GM21447 (cell line): ENCODE measurements at regions not wholly inside any gene's neighbourhood (a gene's known extent, or its start where the extent isn't known, plus 50 kb on each side); places are given as distances from the start of the nearest gene placed in this dataset.
"Not testable (repeated sequence)": the region's sequence is repeated elsewhere in the genome, so short reads cannot be mapped to it uniquely, and the experiment has no call there.

Source experiments
- ATAC-seq: cut with Tn5 transposase; IDR thresholded peaks from one replicate; pipeline ENCODE4 v1.9.1; 2021; ENCODE audit not compliant: unreplicated experiment

GRCh38 chrX:131595120-131595519 lies 51.2 kb downstream of the OR13H1 start:
- no peak for ATAC-seq

- ATAC-seq = no peak
Measured at GRCh38 chrX:131607792-131608369, 64.0 kb downstream of the OR13H1 start.

GRCh38 chrX:131609480-131609879 lies 65.6 kb downstream of the OR13H1 start:
- ATAC-seq = no peak

- no peak for ATAC-seq
Measured at GRCh38 chrX:131613260-131613659, 69.4 kb downstream of the OR13H1 start.

GRCh38 chrX:131614241-131614640 lies 70.4 kb downstream of the OR13H1 start:
- no peak for ATAC-seq

GRCh38 chrX:131617182-131617581 lies 73.3 kb downstream of the OR13H1 start:
- ATAC-seq = no peak

GRCh38 chrX:131621650-131622049 lies 77.8 kb downstream of the OR13H1 start:
- no peak for ATAC-seq

- ATAC-seq = no peak
Measured at GRCh38 chrX:131626681-131627296, 82.9 kb downstream of the OR13H1 start.

GRCh38 chrX:131630534-131630933 lies 86.7 kb downstream of the OR13H1 start:
- no peak for ATAC-seq

GRCh38 chrX:131633285-131633917 lies 89.5 kb downstream of the OR13H1 start:
- peak; percentile 73 for ATAC-seq

GRCh38 chrX:131634900-131635299 lies 91.0 kb downstream of the OR13H1 start:
- ATAC-seq = no peak

- ATAC-seq = no peak
Measured at GRCh38 chrX:131646106-131646505, 102.2 kb downstream of the OR13H1 start.

- ATAC-seq = no peak
Measured at GRCh38 chrX:131649741-131650140, 105.9 kb downstream of the OR13H1 start.

GRCh38 chrX:131650637-131651410 lies 107.0 kb downstream of the OR13H1 start:
- ATAC-seq = no peak

GRCh38 chrX:131663726-131664125 lies 119.9 kb downstream of the OR13H1 start:
- not testable (repeated sequence) for ATAC-seq

GRCh38 chrX:131671735-131672134 lies 127.9 kb downstream of the OR13H1 start:
- no peak for ATAC-seq

GRCh38 chrX:131675596-131676194 lies 131.8 kb downstream of the OR13H1 start:
- ATAC-seq = no peak

- ATAC-seq = no peak
Measured at GRCh38 chrX:131677655-131678628, 134.1 kb downstream of the OR13H1 start.

- not testable (repeated sequence) for ATAC-seq
Measured at GRCh38 chrX:131682735-131683134, 138.9 kb downstream of the OR13H1 start.

GRCh38 chrX:131693359-131693758 lies 149.5 kb downstream of the OR13H1 start:
- no peak for ATAC-seq
